AG04450 (cell line): ENCODE measurements at regions not wholly inside any gene's neighbourhood (a gene's known extent, or its start where the extent isn't known, plus 50 kb on each side); places are given as distances from the start of the nearest gene placed in this dataset.

Source experiments
- CTCF ChIA-PET: fragments of 300-600, 350-600 bp; formaldehyde crosslinking; extraction: SDS; loops from one replicate; lab custom pipeline; 2022; ENCODE audit warnings: antibody characterized with exemption, inconsistent platforms; lab: Charles Lee
- POLR2A ChIA-PET: fragments of 350-600 bp; formaldehyde crosslinking; extraction: SDS; loops from one replicate; lab custom pipeline; 2021; ENCODE audit warnings: antibody characterized with exemption, inconsistent platforms; lab: Yijun Ruan, JAX
- DNase-seq: peaks from one replicate; pipeline ENCODE4 v3.0.0-alpha.2; 2011; ENCODE audit warnings: low read depth, low spot score
- H3K27ac ChIP-seq: one replicate; pipeline ENCODE4 v1.5.1; 2012; ENCODE audit warnings: low read depth, low read length, control low read depth
- H3K27me3 ChIP-seq: one replicate; pipeline ENCODE4 v1.6.0; 2012; ENCODE audit warnings: low read length; ENCODE audit not compliant: control insufficient read depth, insufficient read depth
- H3K4me3 ChIP-seq: 2 replicates; pipeline ENCODE4 v1.5.1; 2011; ENCODE audit warnings: mild to moderate bottlenecking, low read depth, low read length, control low read depth
- H3K9me3 ChIP-seq: 2 replicates; pipeline ENCODE4 v1.5.1; 2012; ENCODE audit warnings: low read length; ENCODE audit not compliant: control insufficient read depth, insufficient read depth
- CTCF ChIP-seq: IDR thresholded peaks from 2 replicates; pipeline ENCODE4 v1.5.1; 2011; ENCODE audit warnings: low read depth, low read length, control low read depth, inconsistent platforms

- CTCF ChIA-PET: no interaction called here
- Histone ChIP-seq H3K9me3 (no peaks in the 10 kb centered on the region), H3K4me3 (no peak overlapping the region), H3K27me3 (no peaks in the 10 kb centered on the region), H3K27ac (no peak overlapping the region)
- TF ChIP-seq CTCF: no peak
- POLR2A ChIA-PET: no interaction called here
- DNase-seq: no peak
These were observed 918.8 kb upstream of the CHORDC1 start for GRCh38 chr11:91141655-91142054.

- Histone ChIP-seq H3K27me3 (no peaks in the 10 kb centered on the region), H3K27ac (no peak overlapping the region), H3K4me3 (no peak overlapping the region), H3K9me3 (no peaks in the 10 kb centered on the region)
- ChIA-PET CTCF (no interaction called here), POLR2A (no interaction called here)
- no peak for DNase-seq
- no peak for TF ChIP-seq CTCF
These were observed 913.8 kb upstream of the CHORDC1 start for GRCh38 chr11:91136631-91137030.

- no peak for TF ChIP-seq CTCF
- no peaks in the 10 kb centered on the region for H3K9me3 ChIP-seq
- H3K27me3 ChIP-seq: no peaks in the 10 kb centered on the region
- CTCF ChIA-PET: no interaction called here
- no peak overlapping the region for H3K4me3 ChIP-seq
- POLR2A ChIA-PET: no interaction called here
- no peak for DNase-seq
- no peak overlapping the region for H3K27ac ChIP-seq
These were observed 910.5 kb upstream of the CHORDC1 start for GRCh38 chr11:91133361-91133760.

- no peaks in the 10 kb centered on the region for H3K9me3 ChIP-seq
- no peak for DNase-seq
- CTCF ChIA-PET: no interaction called here
- no peak for TF ChIP-seq CTCF
- H3K27me3 ChIP-seq: no peaks in the 10 kb centered on the region
- H3K4me3 ChIP-seq: no peak overlapping the region
- POLR2A ChIA-PET: no interaction called here
- no peak overlapping the region for H3K27ac ChIP-seq
These were observed 906.7 kb upstream of the CHORDC1 start for GRCh38 chr11:91129596-91129995.

- POLR2A ChIA-PET: no interaction called here
- no peak overlapping the region for H3K4me3 ChIP-seq
- H3K27ac ChIP-seq: no peak overlapping the region
- H3K27me3 ChIP-seq: no peaks in the 10 kb centered on the region
- no peak for TF ChIP-seq CTCF
- no peaks in the 10 kb centered on the region for H3K9me3 ChIP-seq
- CTCF ChIA-PET: no interaction called here
- DNase-seq: no peak
These were observed 901.5 kb upstream of the CHORDC1 start for GRCh38 chr11:91124363-91124762.
